ENCODE measurements at regions not wholly inside any gene's neighbourhood (a gene's known extent, or its start where the extent isn't known, plus 50 kb on each side); places are given as distances from the start of the nearest gene placed in this dataset.

- DNase-seq (ENCODE audit: low read depth in 2 of 2): no peak
Observed at GRCh38 chr18:25813110-25813509, 277.3 kb downstream of the SS18 start.

DNA sequence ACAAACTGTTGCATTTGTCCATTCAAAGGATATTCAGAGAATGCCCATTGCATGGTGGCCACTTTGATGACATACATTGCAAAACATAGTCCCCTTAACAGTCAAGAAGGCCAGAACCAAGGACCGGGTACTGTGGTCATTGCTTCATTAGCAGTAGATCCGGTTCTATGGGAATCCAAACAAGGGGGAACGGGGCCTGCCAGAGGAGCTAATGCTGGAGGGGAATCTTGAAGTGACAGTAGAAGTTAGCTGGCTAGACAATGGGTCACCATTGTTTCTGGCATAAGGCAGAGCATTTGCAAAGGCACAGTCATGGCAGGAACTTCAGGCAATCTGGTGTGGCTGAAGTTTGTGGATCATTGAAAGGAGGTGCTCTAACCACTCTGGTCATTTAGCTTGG lies 279.7 kb downstream of the SS18 start:
- no peak for DNase-seq (ENCODE audit: low read depth in 2 of 2)

DNA sequence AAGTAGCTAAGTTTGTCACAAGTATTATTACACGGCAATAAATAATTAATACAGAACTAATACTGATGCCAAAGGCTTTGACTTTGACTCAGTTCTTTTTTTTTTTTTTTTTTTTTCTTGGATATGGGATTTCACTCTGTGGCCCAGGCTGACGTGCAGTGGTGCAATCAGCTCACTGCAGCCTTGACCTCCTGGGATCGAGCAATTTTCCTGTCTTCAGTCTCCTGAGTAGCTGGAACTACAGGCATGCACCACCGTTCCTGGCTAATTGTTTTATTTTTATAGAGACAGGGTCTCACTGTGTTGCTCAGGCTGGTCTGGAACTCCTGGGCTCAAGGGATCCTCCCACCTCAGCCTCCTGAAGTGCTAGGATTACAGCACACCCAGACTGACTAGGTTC lies 284.5 kb downstream of the SS18 start:
- no peak for DNase-seq (ENCODE audit: low read depth in 2 of 2)

GRCh38 chr18:25805323-25805722 lies 285.1 kb downstream of the SS18 start:
- DNase-seq (ENCODE audit: low read depth in 2 of 2): no peak

- DNase-seq (ENCODE audit: low read depth in 2 of 2): no peak
Observed at GRCh38 chr18:25799231-25799630, 291.2 kb downstream of the SS18 start.

DNA sequence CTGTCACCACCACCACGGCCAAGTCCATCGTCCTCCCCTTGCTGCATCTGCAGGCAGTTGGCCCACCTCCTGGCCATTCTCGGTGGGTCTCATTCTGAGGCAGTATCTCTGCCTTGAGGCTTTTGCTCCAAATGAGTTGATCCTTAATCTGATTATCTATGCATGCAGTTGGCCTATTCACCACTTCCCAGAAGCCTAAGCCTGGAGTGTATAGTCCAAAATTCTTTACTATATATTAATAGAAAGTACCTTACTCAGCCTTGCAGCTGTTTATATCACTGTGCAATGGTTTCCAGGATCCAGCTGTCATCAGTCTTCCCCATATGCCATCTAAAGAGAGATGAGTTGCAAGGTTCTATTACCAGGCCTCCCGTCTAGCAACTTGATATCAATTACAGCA lies 292.4 kb downstream of the SS18 start:
- DNase-seq (ENCODE audit: low read depth in 2 of 2): no peak

DNA sequence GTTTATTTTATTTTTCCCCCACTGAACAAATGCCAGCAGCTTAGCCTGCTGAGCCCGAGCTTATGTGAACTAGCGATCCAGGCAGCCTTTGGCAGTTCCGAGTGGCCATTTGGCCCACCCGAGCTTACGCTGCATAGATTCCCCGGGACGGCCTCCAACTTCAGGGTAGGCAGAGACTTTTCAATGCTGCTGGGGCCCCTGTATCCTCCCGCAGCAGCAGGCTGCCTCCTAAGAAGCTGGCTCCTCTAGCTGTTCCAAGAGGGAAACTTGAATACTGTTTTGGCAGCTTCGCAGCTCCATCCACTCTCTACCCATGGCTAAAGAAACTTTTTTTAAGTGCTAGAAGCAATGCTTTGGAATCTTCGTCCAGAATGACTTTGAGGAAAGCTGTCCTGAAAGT lies 295.2 kb downstream of the SS18 start:
- DNase-seq (ENCODE audit: low read depth in 2 of 2): no peak

GRCh38 chr18:25787276-25787675 lies 303.1 kb downstream of the SS18 start:
- no peak for DNase-seq (ENCODE audit: low read depth in 2 of 2)

DNA sequence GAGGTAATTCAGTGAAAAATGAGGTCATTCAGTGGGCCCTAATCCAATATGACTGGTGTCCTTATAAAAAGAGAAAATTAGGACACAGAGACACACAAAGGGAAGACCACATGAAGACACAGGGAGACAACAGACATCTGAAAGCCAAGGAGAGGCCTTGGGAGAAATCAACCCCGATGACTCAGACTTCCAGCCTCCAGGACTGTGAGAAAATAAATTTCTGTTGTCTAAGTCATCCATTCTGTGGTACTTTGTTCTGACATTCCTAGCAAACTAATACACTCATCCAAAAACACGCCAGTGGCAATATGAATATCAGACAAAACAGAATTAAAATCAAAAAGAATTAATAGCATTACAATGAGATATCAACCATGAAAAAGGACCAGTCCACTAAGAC lies 303.7 kb downstream of the SS18 start:
- no peak for DNase-seq (ENCODE audit: low read depth in 2 of 2)

GRCh38 chr18:25780105-25780504 lies 310.3 kb downstream of the SS18 start:
- DNase-seq (ENCODE audit: low read depth in 2 of 2): no peak

- DNase-seq (ENCODE audit: low read depth in 2 of 2): no peak
Observed at GRCh38 chr18:25771796-25772195, 318.6 kb downstream of the SS18 start.

GRCh38 chr18:25764777-25765176 lies 325.6 kb downstream of the SS18 start:
- no peak for DNase-seq (ENCODE audit: low read depth in 2 of 2)

- no peak for DNase-seq (ENCODE audit: low read depth in 2 of 2)
Observed at GRCh38 chr18:25759111-25759510, 331.3 kb downstream of the SS18 start.

DNA sequence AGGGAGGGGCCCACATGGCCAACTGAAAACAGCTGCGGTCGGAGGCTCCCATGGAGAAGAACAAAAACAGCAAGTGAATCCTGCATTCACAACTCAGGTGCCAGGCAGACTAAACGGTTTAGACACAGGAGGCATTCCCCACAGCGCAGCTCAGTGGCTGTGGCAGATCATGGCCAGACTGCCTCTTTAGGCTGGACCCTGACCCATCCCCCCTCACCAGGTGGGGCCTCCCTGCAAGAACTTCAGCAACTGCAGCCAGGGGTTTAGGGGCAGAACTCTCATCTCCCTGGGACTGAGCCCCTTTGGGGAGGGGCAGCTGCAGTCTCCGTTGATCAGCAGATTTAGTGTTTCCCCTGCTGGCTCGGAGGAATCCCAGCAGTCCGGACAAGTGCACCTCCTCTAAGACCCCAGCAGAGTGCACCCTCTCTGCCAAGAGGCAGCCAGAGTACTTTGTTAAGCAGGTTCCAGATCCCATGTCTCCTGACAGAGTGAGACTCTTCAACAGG lies 346.7 kb downstream of the SS18 start:
- DNase-seq (ENCODE audit: low read depth in 2 of 2): no peak

DNA sequence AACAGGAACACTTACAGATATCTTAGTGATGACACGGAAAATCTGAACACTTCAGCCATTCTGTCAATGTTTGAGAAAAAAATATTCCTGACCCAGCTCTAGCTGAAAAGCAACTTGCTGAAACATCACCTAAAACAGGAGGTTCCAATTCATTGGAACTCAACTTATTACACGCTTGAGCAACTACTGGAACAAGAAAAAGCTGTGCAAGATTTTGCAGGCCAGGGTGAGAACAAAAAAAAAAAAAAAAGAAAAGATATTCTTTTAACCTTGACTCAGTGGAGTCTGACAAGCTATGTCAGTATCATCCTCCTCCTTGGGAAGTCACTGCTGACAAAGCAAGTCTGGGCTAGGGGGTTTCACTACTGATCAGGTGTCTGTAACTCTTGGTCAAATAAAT lies 351.0 kb downstream of the SS18 start:
- no peak for DNase-seq (ENCODE audit: low read depth in 2 of 2)

DNA sequence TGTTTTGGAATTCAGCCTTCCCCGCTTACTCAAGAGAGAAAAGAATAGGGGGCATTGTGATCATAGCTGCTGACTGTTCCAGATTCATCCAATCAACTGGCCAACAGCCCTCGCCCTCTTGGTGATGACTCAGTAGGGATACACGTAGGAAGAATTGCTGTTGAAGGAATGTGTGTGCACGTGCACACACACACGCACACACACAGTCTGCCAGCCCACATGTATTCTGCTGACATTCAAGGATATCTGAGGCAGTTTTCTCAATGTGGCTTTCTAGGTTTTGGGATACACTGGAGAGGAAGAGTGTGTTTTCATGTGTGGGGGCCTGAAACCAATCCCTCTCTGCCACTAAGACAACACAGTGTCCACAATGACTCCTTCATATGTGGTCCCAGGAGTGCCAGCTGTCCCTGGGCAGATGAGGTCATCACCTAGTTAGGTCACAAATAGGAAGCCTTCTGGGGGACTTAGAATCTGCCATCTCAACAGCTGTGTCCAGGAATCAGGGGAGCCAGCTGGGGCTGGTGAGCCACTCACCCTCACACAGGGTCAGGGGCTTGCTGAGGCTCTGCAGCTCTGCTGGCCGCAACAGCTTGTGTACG lies 352.6 kb downstream of the SS18 start:
- DNase-seq (ENCODE audit: low read depth in 2 of 2): no peak

DNA sequence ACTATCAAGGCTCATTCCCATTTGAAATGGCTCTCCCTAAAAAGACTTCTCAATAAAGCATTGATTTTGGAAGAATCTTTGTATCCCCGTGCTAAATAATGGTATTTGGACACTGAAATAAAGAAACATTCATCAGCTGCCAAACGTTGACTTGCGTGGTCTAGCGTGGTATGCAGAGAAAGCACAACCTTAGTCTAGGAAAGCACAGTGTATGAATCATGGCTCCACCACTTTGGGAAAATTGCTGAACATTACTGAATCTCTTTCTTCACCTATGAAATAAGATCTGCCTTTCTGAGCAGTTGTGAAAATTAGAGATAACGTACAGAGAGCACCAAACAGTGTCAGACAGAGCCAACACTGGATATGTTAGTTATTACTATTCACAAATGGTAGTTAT lies 353.9 kb downstream of the SS18 start:
- DNase-seq (ENCODE audit: low read depth in 2 of 2): no peak

- DNase-seq (ENCODE audit: low read depth in 2 of 2): no peak
Observed at GRCh38 chr18:25735459-25735858, 355.0 kb downstream of the SS18 start.

DNA sequence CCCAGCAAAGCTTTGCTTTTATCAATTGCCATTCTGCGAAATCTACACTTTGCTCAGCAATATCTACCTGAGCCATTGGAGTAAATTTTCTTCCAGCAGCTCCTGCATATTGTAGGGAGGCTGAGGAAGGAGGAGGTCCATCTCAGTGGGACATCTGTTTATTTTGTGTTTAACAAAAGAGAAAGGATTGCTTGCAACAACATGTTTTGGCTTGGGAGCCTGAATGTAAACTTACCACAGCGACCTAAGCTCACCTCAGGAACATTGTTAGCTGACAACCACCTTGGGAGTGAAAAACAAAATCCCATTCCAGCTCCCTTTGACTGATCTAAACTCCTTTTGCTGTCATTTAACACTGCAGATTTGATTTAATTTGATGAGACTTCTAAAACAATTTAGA lies 356.1 kb downstream of the SS18 start:
- no peak for DNase-seq (ENCODE audit: low read depth in 2 of 2)

GRCh38 chr18:25732862-25733261 lies 357.6 kb downstream of the SS18 start:
- no peak for DNase-seq (ENCODE audit: low read depth in 2 of 2)

DNA sequence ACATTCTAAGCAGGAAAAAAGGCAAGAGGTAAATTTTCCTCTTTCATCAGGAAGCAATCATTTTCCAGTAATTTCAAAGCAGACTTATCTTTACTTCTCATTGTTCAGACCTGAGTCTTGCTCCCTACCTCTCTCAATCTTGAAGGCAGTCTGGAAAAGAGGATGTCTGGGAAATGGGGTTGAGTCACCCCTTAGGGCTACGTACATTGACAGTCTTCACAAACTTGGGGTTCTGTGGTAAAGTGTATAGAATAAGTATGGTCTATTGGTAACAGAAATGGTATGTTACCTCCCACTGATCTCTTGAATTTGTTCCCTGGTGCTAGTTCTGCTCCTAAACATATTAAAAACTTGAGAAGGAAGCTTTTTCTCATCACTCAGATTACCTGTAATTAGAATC lies 361.3 kb downstream of the SS18 start:
- no peak for DNase-seq (ENCODE audit: low read depth in 2 of 2)

GRCh38 chr18:25727281-25727985 lies 363.0 kb downstream of the SS18 start:
- DNase-seq (ENCODE audit: low read depth in 2 of 2): no peak

DNA sequence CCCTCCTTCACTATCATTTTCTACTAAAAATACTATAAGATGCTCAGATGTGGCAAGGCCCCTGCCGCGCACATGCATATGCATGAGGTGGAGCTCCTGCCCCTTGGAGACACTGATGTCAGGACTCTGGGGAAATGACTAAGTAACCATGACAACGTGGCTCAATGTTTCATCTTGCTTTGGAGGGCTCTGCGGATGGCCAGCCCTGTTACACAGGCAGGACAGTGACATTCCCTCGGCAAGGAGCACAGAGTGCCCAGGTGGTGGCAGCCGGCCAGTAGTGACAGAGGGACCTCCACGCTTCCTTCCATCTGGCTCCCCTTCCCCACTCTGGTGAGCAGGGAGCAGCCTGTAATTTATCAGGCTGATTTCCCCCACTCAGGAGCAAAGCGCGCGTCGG lies 364.1 kb downstream of the SS18 start:
- DNase-seq (ENCODE audit: low read depth in 2 of 2): no peak

DNA sequence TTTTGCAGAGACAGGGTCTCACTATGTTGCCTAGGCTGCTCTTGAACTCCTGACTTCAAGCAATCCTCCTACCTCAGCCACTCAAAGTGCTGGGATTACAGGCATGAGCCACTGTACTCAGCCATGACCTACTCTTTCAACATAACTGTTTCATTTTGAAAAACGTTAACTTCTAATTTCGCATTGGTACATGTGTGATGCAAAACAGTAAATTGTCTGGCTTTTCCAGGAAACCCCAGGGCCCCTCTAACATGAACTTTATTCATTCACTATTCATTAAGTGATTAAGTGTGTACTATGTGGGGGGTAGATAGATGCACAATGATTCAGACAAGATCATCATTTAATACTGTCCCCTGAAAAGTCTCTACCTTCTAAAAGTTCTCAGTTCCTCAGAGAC lies 364.9 kb downstream of the SS18 start:
- DNase-seq (ENCODE audit: low read depth in 2 of 2): no peak

Measured in stimulated activated CD8-positive, alpha-beta memory T cell treated with anti-CD3 and anti-CD28 coated beads, Interleukin-15, amount 100 ng/mL, for 48 hours (primary cell).